ENCODE measurements at regions not wholly inside any gene's neighbourhood (a gene's known extent, or its start where the extent isn't known, plus 50 kb on each side); places are given as distances from the start of the nearest gene placed in this dataset.

DNA sequence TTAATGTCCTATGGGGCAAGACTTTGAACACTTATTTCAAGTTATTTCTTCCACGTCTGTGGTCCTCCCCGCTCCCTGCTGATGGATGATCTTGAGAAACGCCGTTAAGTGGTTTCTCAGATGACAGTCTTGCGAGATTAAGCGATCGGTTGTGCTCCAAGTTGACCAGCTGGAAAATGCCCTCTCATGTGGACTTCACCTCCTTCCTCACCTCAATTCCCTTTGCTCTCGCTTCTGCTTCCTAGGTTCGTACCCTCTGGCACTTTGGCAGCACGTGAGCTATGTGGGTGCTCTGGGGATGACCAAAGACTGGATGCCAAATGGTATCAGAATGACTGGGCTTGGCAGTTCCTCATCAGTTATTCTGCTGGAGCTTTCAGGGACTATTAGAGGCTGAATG is 480.0 kb downstream of the ZNF536 start:
- TF ChIP-seq EZH2 (IDR thresholded peaks at IDR 0.05; ENCODE audit: borderline replicate concordance) = no peak
- TF ChIP-seq, protein P1, sequence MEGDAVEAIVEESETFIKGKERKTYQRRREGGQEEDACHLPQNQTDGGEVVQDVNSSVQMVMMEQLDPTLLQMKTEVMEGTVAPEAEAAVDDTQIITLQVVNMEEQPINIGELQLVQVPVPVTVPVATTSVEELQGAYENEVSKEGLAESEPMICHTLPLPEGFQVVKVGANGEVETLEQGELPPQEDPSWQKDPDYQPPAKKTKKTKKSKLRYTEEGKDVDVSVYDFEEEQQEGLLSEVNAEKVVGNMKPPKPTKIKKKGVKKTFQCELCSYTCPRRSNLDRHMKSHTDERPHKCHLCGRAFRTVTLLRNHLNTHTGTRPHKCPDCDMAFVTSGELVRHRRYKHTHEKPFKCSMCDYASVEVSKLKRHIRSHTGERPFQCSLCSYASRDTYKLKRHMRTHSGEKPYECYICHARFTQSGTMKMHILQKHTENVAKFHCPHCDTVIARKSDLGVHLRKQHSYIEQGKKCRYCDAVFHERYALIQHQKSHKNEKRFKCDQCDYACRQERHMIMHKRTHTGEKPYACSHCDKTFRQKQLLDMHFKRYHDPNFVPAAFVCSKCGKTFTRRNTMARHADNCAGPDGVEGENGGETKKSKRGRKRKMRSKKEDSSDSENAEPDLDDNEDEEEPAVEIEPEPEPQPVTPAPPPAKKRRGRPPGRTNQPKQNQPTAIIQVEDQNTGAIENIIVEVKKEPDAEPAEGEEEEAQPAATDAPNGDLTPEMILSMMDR (IDR thresholded peaks at IDR 0.05; ENCODE audit: poor library complexity) = no peak

Data from hepatocyte (in vitro differentiated cells).